Lower leg skin (tissue), 3 donors: ENCODE measurements at regions not wholly inside any gene's neighbourhood (a gene's known extent, or its start where the extent isn't known, plus 50 kb on each side); places are given as distances from the start of the nearest gene placed in this dataset.

Experiments used
- POLR2A ChIP-seq, 2 donors: fragments of 450-650 bp; IDR thresholded peaks; one replicate each; pipeline ENCODE4 v1.6.1; 2016 to 2017; ENCODE audit warnings: antibody characterized with exemption in 2 of 2, mild to moderate bottlenecking in 1 of 2, moderate library complexity in 1 of 2
- TF ChIP-seq, protein P1 (sequence below), 3 donors: fragments of 450-650 bp; IDR thresholded peaks; one replicate each; pipeline ENCODE4 v1.5.1; 2016; ENCODE audit warnings: antibody characterized with exemption in 3 of 3, mild to moderate bottlenecking in 3 of 3, moderate library complexity in 2 of 3

DNA sequence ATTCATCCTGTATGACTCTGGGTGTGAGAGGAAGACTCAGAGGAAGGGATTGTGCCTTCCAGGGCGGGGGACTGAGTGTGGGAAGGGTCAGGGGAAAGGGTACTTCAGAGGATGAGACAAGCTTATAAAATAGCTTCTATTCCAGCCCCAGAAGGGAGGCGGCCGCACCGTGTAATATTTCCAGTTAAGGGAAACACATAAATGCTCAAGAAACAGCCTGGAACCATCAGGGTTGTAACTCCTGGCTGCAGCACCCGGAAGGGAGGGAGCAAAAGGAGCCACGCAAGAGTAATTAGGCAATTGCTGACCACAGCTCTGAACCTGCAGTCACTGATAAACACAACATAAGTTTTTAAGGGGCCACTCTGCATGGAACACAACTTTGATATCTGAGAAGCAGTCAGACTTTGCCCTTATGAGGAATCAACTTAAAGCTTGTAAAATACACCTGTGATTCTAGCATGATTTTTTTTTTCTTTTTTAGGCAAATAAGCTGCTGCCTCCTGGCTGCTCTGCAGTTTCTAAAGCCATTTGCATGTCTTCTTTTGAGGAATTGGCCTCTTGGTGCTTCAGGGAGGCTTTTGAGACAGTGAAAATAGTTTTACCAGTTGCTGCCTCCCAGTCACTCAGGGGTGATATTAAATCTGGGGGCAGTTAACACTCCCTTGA lies 382.7 kb downstream of the ENC1 start:
- TF ChIP-seq, protein P1, sequence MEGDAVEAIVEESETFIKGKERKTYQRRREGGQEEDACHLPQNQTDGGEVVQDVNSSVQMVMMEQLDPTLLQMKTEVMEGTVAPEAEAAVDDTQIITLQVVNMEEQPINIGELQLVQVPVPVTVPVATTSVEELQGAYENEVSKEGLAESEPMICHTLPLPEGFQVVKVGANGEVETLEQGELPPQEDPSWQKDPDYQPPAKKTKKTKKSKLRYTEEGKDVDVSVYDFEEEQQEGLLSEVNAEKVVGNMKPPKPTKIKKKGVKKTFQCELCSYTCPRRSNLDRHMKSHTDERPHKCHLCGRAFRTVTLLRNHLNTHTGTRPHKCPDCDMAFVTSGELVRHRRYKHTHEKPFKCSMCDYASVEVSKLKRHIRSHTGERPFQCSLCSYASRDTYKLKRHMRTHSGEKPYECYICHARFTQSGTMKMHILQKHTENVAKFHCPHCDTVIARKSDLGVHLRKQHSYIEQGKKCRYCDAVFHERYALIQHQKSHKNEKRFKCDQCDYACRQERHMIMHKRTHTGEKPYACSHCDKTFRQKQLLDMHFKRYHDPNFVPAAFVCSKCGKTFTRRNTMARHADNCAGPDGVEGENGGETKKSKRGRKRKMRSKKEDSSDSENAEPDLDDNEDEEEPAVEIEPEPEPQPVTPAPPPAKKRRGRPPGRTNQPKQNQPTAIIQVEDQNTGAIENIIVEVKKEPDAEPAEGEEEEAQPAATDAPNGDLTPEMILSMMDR (IDR thresholded peaks at IDR 0.05): no peak
- no peak for TF ChIP-seq POLR2A (IDR thresholded peaks at IDR 0.05)
